Adipocyte (in vitro differentiated cells): ENCODE measurements at regions not wholly inside any gene's neighbourhood (a gene's known extent, or its start where the extent isn't known, plus 50 kb on each side); places are given as distances from the start of the nearest gene placed in this dataset.

ENCODE experiments used
- DNase-seq: peaks from one replicate; pipeline ENCODE4 v3.0.0-alpha.2; 2015; ENCODE audit warnings: low read depth
- H3K27me3 ChIP-seq: replicated peaks from 2 replicates; pipeline ENCODE4 v1.7.0; 2013; ENCODE audit warnings: mild to moderate bottlenecking, low read length, moderate library complexity; ENCODE audit not compliant: control insufficient read depth, insufficient read depth
- H3K36me3 ChIP-seq: 2 replicates; pipeline ENCODE4 v1.7.0; 2013; ENCODE audit warnings: low read length, mild to moderate bottlenecking, moderate library complexity; ENCODE audit not compliant: control insufficient read depth, insufficient read depth, severe bottlenecking
- H3K4me1 ChIP-seq: 2 replicates; pipeline ENCODE4 v1.7.0; 2013; ENCODE audit warnings: mild to moderate bottlenecking, low read length, moderate library complexity; ENCODE audit not compliant: control insufficient read depth, insufficient read depth
- H3K4me3 ChIP-seq: 2 replicates; pipeline ENCODE4 v1.7.0; 2013; ENCODE audit warnings: mild to moderate bottlenecking, low read length, moderate library complexity
- H3K9ac ChIP-seq: 2 replicates; pipeline ENCODE4 v1.7.0; 2013; ENCODE audit warnings: mild to moderate bottlenecking, low read length, moderate library complexity
- H3K9me3 ChIP-seq: 2 replicates; pipeline ENCODE4 v1.7.0; 2013; ENCODE audit warnings: mild to moderate bottlenecking, low read length, moderate library complexity; ENCODE audit not compliant: control insufficient read depth

DNA sequence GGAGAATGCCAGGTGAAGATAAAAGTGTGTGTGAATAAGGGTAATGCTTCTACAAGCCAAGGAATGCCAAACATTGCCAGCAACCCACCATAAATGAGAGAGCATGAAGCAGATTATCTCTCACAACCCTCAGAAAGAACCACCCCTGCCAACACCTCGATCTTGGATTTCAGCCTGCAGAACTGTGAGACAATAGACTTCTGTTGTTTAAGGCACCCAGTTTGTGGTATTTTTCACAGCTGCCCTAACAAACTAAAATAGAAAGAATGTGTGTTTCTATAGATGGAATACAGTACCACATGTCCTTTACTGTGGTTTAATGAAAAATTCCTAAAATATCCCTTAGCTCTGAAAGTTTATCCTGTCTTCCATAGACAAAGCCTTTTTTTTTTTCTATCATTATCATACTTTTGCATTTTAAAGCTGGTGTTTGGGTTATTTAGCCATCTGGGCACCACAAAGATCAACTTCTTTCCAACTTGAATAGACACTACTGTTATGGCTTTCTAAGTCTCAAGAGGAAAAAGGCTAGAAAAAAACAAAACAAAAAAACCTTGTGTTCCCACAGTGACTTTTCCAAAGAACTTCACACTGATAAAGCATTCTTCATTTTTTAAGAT lies 505.6 kb downstream of the KCTD12 start:
- Histone ChIP-seq H3K9me3 (no peaks in the 10 kb centered on the region), H3K9ac (no peak overlapping the region), H3K4me3 (no peak overlapping the region), H3K27me3 (no peaks in the 10 kb centered on the region), H3K36me3 (no peaks in the 10 kb centered on the region), H3K4me1 (peaks cover 27% of the 10 kb centered on the region)
- no peak for DNase-seq

DNA sequence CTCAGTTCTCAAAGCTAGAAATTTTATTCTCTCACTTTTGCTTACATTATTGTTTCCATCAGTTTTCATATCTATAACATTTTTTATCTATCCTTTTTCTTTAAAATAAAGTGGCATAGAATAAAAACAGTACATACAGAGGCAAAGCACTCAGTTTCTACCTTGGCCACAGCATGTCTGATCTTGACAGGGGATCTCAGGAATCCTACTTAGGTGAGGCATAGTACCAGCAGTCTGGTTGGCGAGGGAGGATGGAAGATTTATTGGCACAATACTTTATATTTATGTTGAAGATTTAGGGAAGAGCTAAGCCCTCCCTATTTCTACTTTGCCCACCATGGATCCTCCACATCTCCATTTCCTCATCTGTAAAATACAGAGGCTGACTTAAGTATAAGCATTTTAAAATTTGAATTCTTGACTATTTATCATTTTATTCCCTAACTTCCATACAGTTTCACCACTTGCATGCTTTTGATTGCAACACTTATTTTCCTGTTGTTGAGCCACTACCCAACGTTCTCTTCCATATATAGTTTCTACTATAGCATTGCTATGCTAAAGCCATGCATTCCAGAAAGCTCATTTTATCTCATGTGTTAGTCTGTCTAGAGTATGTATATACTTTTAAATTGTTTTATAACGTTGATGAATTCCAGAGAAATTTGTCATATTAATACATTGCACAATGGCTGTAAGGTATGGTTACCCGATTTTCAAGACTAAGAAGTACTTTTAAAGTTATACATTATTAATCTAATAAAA lies 506.7 kb downstream of the KCTD12 start:
- DNase-seq: no peak
- no peaks in the 10 kb centered on the region for H3K9me3 ChIP-seq
- H3K4me1 ChIP-seq: peaks cover 17% of the 10 kb centered on the region
- H3K27me3 ChIP-seq: no peaks in the 10 kb centered on the region
- no peak overlapping the region for H3K4me3 ChIP-seq
- no peaks in the 10 kb centered on the region for H3K36me3 ChIP-seq
- H3K9ac ChIP-seq: no peak overlapping the region

DNA sequence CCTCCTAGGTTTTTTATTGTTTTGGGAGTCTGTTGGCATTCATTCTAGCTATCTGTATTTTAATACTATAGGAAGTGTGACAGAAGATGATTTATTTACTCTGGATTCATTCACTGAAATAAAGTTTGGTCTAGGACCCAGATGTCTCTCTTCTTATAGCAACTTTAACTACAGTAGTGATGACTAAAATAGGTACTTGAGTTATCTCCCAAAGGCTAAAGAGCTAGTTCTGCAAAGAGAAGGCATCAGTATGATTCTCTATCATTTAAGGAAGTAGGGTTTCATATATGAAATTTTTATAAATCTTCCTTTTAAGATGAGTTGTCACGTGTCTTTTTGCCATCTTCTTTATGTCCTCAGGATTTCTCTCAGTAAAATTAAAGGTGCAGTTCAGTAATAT lies 507.4 kb downstream of the KCTD12 start:
- H3K4me3 ChIP-seq: no peak overlapping the region
- DNase-seq: no peak
- no peaks in the 10 kb centered on the region for H3K36me3 ChIP-seq
- H3K4me1 ChIP-seq: peaks cover 10% of the 10 kb centered on the region
- no peaks in the 10 kb centered on the region for H3K27me3 ChIP-seq
- no peaks in the 10 kb centered on the region for H3K9me3 ChIP-seq
- H3K9ac ChIP-seq: no peak overlapping the region

DNA sequence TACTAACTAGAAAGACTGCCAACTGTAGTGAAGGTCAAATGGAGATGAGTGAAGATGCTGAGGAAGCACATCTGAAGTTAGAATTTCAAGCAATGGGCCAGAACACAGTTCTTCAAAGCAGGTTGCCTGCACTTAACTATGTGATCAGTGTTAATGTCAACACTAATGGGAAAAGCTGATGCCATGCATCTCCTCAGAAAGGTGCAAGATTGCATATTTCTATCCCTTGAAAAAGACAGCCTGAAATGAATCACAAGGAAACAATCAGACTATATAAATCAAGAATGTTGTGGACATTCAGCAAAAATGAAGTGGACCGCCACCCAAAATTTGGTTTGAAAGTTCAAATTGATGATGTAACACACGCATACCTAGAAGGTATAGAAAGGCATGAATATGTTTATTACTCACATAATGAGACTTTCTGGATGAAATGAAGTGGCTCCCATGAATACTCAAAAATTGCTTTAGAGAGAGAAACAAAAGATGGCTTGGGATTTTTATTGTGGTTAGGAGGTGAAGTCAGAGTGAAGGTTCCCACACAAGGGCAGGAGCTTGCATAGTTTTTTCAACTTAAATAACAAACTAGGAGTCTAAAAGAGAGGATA lies 522.4 kb downstream of the KCTD12 start:
- Histone ChIP-seq H3K36me3 (no peaks in the 10 kb centered on the region), H3K9ac (no peak overlapping the region), H3K27me3 (no peaks in the 10 kb centered on the region), H3K9me3 (no peaks in the 10 kb centered on the region), H3K4me1 (no peaks in the 10 kb centered on the region), H3K4me3 (no peak overlapping the region)
- DNase-seq: no peak

DNA sequence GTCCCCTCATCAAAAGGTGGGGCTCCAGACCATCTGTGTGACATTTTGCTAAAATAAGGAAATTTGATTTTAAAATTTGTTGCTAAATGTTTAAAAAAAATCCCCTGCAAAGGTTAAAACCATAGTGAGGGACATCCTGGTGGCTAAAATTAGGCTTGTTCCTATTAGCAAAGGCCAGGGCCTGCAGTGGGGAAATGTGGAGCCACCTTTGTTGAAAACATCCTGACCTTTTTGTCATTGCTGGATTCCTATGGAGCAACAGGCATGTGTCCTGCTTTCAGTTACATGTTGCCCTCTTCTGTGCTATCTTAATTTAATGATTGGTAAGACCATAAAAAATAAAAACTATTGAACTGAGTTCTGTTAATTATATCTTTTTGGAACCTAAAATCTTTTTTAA lies 524.3 kb downstream of the KCTD12 start:
- no peak overlapping the region for H3K9ac ChIP-seq
- no peaks in the 10 kb centered on the region for H3K27me3 ChIP-seq
- no peak overlapping the region for H3K4me3 ChIP-seq
- no peaks in the 10 kb centered on the region for H3K4me1 ChIP-seq
- H3K36me3 ChIP-seq: no peaks in the 10 kb centered on the region
- no peaks in the 10 kb centered on the region for H3K9me3 ChIP-seq
- no peak for DNase-seq

DNA sequence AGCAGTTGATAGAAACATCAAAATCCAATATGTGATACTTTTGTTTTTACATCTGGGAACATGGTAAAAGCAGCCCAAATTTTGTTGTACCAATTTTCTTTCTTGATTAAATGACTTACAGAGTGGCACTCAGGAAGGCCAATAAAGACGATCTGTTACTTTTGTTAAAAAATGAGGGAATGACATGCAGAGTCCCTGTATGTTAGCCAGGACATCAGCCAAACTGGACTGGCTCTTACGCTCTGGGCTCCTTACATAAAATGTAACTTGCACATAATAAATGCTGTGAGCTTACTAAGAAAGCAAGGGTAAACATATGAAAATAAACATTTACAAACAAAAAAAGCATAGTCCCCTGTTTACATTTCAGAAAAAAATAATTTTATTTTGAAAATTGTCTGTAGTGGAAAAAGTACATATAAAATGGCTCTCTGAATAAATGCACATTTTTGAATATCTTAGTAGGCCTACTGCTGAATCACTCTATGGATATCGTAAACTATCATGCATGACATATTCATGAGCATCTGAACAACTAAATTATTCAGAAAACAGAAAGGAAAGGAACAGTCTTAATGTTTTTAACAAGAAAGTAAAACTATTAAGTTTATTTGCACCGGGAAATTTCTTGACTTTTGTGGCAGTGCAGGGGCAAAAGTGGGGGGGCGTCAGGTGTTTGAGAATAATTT lies 534.5 kb downstream of the KCTD12 start:
- no peaks in the 10 kb centered on the region for H3K36me3 ChIP-seq
- H3K9me3 ChIP-seq: no peaks in the 10 kb centered on the region
- H3K27me3 ChIP-seq: no peaks in the 10 kb centered on the region
- H3K9ac ChIP-seq: no peak overlapping the region
- H3K4me3 ChIP-seq: no peak overlapping the region
- H3K4me1 ChIP-seq: peaks cover 3% of the 10 kb centered on the region
- no peak for DNase-seq

DNA sequence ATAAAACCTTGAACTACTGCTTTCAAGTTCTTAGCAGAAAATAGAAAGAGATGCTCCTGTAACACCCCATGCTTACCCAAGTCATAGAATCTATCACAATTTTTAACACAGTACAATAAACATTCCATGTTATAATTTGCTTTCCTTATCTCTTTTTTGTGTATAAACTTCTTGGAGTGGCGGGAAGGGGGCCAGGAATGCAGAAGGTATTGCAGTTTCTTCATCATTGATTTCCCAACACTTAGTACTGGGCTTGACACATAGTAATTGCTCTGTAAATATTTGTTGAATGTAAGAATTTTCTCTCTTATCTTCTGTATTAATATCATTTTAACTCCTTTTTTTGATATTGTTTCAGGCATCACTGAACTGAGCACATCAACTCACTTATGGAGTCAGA lies 535.8 kb downstream of the KCTD12 start:
- peaks cover 3% of the 10 kb centered on the region for H3K4me1 ChIP-seq
- no peak overlapping the region for H3K9ac ChIP-seq
- H3K27me3 ChIP-seq: no peaks in the 10 kb centered on the region
- H3K9me3 ChIP-seq: no peaks in the 10 kb centered on the region
- H3K4me3 ChIP-seq: no peak overlapping the region
- peak; percentile 32 for DNase-seq
- H3K36me3 ChIP-seq: no peaks in the 10 kb centered on the region

DNA sequence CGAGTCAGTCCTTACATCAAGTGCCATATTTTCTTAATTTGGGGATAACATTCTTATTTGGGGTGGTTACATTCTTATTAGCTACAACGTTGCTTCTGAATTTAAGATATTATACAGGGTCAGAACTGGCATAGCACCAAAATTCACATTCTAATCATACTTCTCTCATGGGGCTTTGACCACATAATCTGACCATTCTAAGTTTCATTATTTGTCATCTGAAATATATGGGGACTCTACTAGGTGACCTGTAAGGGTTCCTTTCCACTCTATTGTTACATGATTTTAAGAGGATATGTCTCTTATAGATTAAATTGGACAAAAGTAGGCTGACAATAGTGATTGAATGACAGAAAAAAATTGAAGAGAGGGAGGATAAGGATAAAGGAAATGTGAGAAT lies 536.5 kb downstream of the KCTD12 start:
- Histone ChIP-seq H3K4me3 (no peak overlapping the region), H3K9me3 (no peaks in the 10 kb centered on the region), H3K4me1 (peaks cover 3% of the 10 kb centered on the region), H3K9ac (no peak overlapping the region), H3K36me3 (no peaks in the 10 kb centered on the region), H3K27me3 (no peaks in the 10 kb centered on the region)
- DNase-seq: no peak

DNA sequence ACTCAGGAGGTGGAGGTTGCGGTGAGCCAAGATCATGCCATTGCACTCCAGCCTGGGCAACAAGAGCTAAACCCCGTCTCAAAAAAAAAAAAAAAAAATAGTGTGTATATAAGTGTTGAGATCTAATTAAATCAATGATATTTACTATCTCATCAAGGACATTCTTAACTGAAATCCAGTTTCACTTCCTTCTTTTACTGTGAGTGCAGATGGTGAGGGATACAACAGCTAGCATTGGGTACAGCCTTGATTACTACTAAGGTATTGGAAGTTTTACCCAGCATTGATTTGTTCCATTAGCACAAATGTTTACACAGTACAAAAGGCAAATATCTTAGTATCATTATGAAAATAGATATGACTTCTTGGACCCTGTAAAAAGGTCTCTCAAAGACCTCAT lies 546.6 kb downstream of the KCTD12 start:
- Histone ChIP-seq H3K4me1 (no peaks in the 10 kb centered on the region), H3K27me3 (no peaks in the 10 kb centered on the region), H3K9ac (no peak overlapping the region), H3K36me3 (no peaks in the 10 kb centered on the region), H3K9me3 (no peaks in the 10 kb centered on the region), H3K4me3 (no peak overlapping the region)
- no peak for DNase-seq

DNA sequence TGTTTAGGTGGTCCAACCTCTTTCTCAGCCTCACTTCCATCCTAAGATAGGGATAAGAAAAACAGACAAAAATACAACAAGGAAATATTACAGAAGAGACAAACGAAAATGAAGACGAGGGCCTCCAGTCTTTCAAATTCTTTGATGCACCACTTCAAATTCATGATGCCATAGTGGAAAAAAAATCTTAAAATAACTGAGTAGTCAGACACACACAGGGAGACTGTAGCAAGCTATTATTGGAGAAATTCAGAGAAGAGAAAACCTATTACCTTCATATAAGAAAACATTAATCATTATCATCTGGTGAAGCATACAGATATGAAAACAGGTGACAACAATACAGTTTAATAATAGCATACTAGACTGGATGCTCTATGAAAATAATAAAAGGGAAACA lies 548.2 kb downstream of the KCTD12 start:
- no peaks in the 10 kb centered on the region for H3K27me3 ChIP-seq
- no peaks in the 10 kb centered on the region for H3K4me1 ChIP-seq
- H3K4me3 ChIP-seq: no peak overlapping the region
- no peaks in the 10 kb centered on the region for H3K9me3 ChIP-seq
- no peak overlapping the region for H3K9ac ChIP-seq
- DNase-seq: no peak
- H3K36me3 ChIP-seq: no peaks in the 10 kb centered on the region
